Hepatocyte (in vitro differentiated cells): ENCODE measurements at regions not wholly inside any gene's neighbourhood (a gene's known extent, or its start where the extent isn't known, plus 50 kb on each side); places are given as distances from the start of the nearest gene placed in this dataset.

ENCODE experiments used
- DNase-seq: peaks from one replicate; pipeline ENCODE4 v3.0.0-alpha.2; 2016; ENCODE audit warnings: low spot score
- H2AFZ ChIP-seq: fragments of 200-600 bp; sonication (generic); 2 replicates; pipeline ENCODE4 v1.6.0; 2016; ENCODE audit warnings: antibody characterized with exemption, mild to moderate bottlenecking
- H3K27ac ChIP-seq: fragments of 200-600 bp; sonication (generic); 2 replicates; pipeline ENCODE4 v1.5.1; 2016; ENCODE audit warnings: mild to moderate bottlenecking
- H3K27me3 ChIP-seq: fragments of 200-600 bp; sonication (generic); 2 replicates; pipeline ENCODE4 v1.6.1; 2016
- H3K36me3 ChIP-seq: fragments of 200-600 bp; sonication (generic); replicated peaks from 2 replicates; pipeline ENCODE4 v1.5.1; 2016; ENCODE audit warnings: low read depth; ENCODE audit not compliant: insufficient read depth
- H3K4me1 ChIP-seq: fragments of 200-600 bp; sonication (generic); 2 replicates; pipeline ENCODE4 v1.5.1; 2016; ENCODE audit warnings: mild to moderate bottlenecking, moderate library complexity; ENCODE audit not compliant: insufficient read depth
- H3K4me2 ChIP-seq: fragments of 200-600 bp; sonication (generic); 2 replicates; pipeline ENCODE4 v1.6.0; 2016
- H3K4me3 ChIP-seq: fragments of 200-600 bp; sonication (generic); 2 replicates; pipeline ENCODE4 v1.5.1; 2016; ENCODE audit warnings: mild to moderate bottlenecking
- H3K79me2 ChIP-seq: fragments of 200-600 bp; sonication (generic); 2 replicates; pipeline ENCODE4 v1.6.0; 2017; ENCODE audit warnings: mild to moderate bottlenecking
- H3K9me2 ChIP-seq: fragments of 200-600 bp; sonication (generic); replicated peaks from 2 replicates; pipeline ENCODE4 v1.6.0; 2017; ENCODE audit warnings: mild to moderate bottlenecking; ENCODE audit not compliant: insufficient read depth
- H3K9me3 ChIP-seq: fragments of 200-600 bp; sonication (generic); 2 replicates; pipeline ENCODE4 v1.5.1; 2016; ENCODE audit warnings: low read depth, mild to moderate bottlenecking
- H4K20me1 ChIP-seq: fragments of 200-600 bp; sonication (generic); 2 replicates; pipeline ENCODE4 v1.6.0; 2016; ENCODE audit warnings: mild to moderate bottlenecking; ENCODE audit not compliant: insufficient read depth, poor library complexity, severe bottlenecking
- EZH2 ChIP-seq: fragments of 200-600 bp; sonication (generic); IDR thresholded peaks from 2 replicates; pipeline ENCODE4 v1.6.1; 2016; ENCODE audit warnings: antibody characterized with exemption, mild to moderate bottlenecking, borderline replicate concordance
- EZH2phosphoT487 ChIP-seq: fragments of 200-600 bp; sonication (generic); IDR thresholded peaks from one replicate; pipeline ENCODE4 v1.6.1; 2018; ENCODE audit warnings: antibody characterized with exemption, mild to moderate bottlenecking, low read depth, moderate library complexity; ENCODE audit not compliant: unreplicated experiment, severe bottlenecking
- WGBS: methylation state at CpG from one replicate; pipeline ENCODE4 v1.1.6; 2016; ENCODE audit warnings: low lambda C conversion rate; ENCODE audit errors: missing lambda C conversion rate; 5-methylcytosine and 5-hydroxymethylcytosine counted together
- TF ChIP-seq, protein P1 (sequence below): fragments of 200-600 bp; sonication (generic); IDR thresholded peaks from 2 replicates; pipeline ENCODE4 v1.5.1; 2016; ENCODE audit warnings: antibody characterized with exemption, mild to moderate bottlenecking; ENCODE audit not compliant: poor library complexity

GRCh38 chr16:5854027-5854426 is 756.4 kb upstream of the EEF2KMT start:
- TF ChIP-seq EZH2, result no peak
- TF ChIP-seq, protein P1, sequence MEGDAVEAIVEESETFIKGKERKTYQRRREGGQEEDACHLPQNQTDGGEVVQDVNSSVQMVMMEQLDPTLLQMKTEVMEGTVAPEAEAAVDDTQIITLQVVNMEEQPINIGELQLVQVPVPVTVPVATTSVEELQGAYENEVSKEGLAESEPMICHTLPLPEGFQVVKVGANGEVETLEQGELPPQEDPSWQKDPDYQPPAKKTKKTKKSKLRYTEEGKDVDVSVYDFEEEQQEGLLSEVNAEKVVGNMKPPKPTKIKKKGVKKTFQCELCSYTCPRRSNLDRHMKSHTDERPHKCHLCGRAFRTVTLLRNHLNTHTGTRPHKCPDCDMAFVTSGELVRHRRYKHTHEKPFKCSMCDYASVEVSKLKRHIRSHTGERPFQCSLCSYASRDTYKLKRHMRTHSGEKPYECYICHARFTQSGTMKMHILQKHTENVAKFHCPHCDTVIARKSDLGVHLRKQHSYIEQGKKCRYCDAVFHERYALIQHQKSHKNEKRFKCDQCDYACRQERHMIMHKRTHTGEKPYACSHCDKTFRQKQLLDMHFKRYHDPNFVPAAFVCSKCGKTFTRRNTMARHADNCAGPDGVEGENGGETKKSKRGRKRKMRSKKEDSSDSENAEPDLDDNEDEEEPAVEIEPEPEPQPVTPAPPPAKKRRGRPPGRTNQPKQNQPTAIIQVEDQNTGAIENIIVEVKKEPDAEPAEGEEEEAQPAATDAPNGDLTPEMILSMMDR, result no peak
- TF ChIP-seq EZH2phosphoT487, result no peak
- no peak for DNase-seq
- Histone ChIP-seq H3K9me3 (no peaks in the 10 kb centered on the region), H3K27me3 (no peaks in the 10 kb centered on the region), H4K20me1 (no peaks in the 10 kb centered on the region), H2AFZ (no peak overlapping the region), H3K4me2 (no peak overlapping the region), H3K36me3 (no peaks in the 10 kb centered on the region), H3K9me2 (no peaks in the 10 kb centered on the region), H3K79me2 (no peaks in the 10 kb centered on the region), H3K27ac (no peak overlapping the region), H3K4me3 (no peak overlapping the region), H3K4me1 (no peaks in the 10 kb centered on the region)
- 81% methylated on average over 5 of the region's 5 CpGs for whole genome bisulfite sequencing

- Histone ChIP-seq H2AFZ (no peak overlapping the region), H4K20me1 (no peaks in the 10 kb centered on the region), H3K36me3 (no peaks in the 10 kb centered on the region), H3K4me3 (no peak overlapping the region), H3K4me2 (no peak overlapping the region), H3K4me1 (no peaks in the 10 kb centered on the region), H3K9me2 (no peaks in the 10 kb centered on the region), H3K27me3 (no peaks in the 10 kb centered on the region), H3K9me3 (no peaks in the 10 kb centered on the region), H3K79me2 (no peaks in the 10 kb centered on the region), H3K27ac (no peak overlapping the region)
- WGBS, result 73% methylated on average over 6 of the region's 6 CpGs
- TF ChIP-seq, protein P1, result no peak
- TF ChIP-seq EZH2phosphoT487 (no peak), EZH2 (no peak)
- no peak for DNase-seq
Observed at GRCh38 chr16:5852151-5852550, 754.6 kb upstream of the EEF2KMT start.

DNA sequence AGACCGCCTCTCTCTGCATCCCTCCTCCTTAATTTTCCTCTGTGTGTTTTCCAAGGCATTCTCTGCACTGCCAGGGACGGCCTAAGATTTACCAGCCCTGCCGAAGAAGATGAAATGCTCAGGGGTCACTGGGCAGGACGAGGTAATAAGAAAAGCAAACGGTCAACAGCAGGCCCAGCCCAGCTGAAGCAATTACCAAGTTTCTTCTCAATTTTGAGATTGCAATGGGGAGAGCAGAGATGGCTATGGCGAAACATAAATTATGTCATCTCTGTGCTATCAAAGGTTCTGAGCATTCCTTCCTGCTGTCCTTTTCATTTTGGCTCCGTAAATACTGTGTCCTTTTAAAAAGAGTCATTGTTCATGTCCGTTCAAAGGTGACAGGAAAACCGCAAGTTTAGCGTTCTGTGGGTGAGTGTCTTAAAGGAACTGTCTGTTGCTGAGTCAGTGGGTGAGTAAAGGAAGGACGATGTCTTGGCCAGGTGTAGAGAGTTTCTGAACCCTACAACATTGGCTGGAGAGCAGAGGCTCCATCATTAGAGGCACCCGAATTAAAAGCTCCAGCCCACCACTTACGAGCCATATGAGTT is 753.9 kb upstream of the EEF2KMT start:
- H3K79me2 ChIP-seq, result no peaks in the 10 kb centered on the region
- H2AFZ ChIP-seq, result no peak overlapping the region
- no peaks in the 10 kb centered on the region for H3K9me3 ChIP-seq
- H3K27me3 ChIP-seq, result no peaks in the 10 kb centered on the region
- no peak overlapping the region for H3K4me3 ChIP-seq
- H3K4me2 ChIP-seq, result no peak overlapping the region
- TF ChIP-seq EZH2phosphoT487, result no peak
- TF ChIP-seq, protein P1, result no peak
- H3K4me1 ChIP-seq, result no peaks in the 10 kb centered on the region
- no peaks in the 10 kb centered on the region for H4K20me1 ChIP-seq
- no peaks in the 10 kb centered on the region for H3K36me3 ChIP-seq
- DNase-seq, result no peak
- WGBS, result 68% methylated on average over 13 of the region's 13 CpGs
- no peaks in the 10 kb centered on the region for H3K9me2 ChIP-seq
- H3K27ac ChIP-seq, result no peak overlapping the region
